SH-SY5Y (cell line): ENCODE measurements at regions not wholly inside any gene's neighbourhood (a gene's known extent, or its start where the extent isn't known, plus 50 kb on each side); places are given as distances from the start of the nearest gene placed in this dataset.

Experiments
- GATA2 ChIP-seq: IDR thresholded peaks from 2 replicates; pipeline ENCODE4 v1.6.1; 2011; ENCODE audit warnings: mild to moderate bottlenecking, low read depth, low read length
- GATA3 ChIP-seq: IDR thresholded peaks from 2 replicates; pipeline ENCODE4 v1.6.1; 2011; ENCODE audit warnings: low read depth, mild to moderate bottlenecking, low read length, moderate library complexity

- TF ChIP-seq GATA3 (no peak), GATA2 (no peak)
Observed at GRCh38 chr9:73889023-73889422, 608.1 kb upstream of the RORB start.

DNA sequence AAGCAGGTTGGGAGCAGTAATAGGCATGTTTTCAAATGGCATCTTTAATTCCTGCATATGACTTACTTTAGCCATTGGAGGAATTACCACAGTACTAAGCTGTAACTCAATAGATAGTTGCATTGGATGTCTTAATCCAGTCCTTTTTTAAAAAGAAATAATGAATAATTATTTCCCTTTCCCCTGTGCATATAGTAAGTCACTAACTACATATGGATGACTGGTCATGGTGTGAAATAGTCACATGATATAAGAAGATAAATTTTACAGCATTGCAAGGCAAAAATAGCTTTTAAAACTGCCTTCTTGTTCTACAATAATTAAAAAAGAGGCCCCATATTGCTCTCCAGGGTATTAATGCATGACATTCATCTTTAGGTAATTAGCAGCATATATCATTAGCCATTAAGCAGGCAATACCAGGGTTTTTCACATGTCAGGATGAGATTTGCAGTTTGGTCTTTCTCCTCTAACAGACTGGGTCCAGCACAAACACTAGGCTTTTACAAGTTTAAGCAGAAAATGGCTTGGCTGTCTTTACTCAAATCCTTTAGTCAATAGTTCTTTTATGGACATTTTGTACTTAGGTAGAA is 606.4 kb upstream of the RORB start:
- no peak for TF ChIP-seq GATA2
- TF ChIP-seq GATA3: no peak

- TF ChIP-seq GATA2: no peak
- TF ChIP-seq GATA3: no peak
Observed at GRCh38 chr9:73892335-73892734, 604.8 kb upstream of the RORB start.

- TF ChIP-seq GATA3: no peak
- TF ChIP-seq GATA2: no peak
Observed at GRCh38 chr9:73893230-73893629, 603.9 kb upstream of the RORB start.

DNA sequence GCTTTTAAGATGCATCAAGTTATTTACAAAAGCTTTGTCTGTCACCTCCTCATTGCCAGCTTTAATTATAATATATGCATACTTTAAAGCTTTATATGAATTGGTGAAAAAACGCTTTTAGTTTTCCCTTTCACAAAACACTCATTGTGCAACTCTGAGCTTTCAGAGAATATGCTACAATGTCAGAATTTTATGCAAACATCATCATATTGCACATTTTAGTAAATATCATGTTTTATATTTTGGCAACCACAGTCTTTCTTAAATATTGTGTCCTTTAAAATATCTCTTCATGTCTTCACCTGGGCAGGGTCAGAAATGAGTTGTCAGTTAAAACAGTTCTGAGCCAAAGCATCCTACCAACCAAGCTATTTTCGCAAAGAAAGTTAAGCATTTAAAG is 601.1 kb upstream of the RORB start:
- no peak for TF ChIP-seq GATA2
- no peak for TF ChIP-seq GATA3

DNA sequence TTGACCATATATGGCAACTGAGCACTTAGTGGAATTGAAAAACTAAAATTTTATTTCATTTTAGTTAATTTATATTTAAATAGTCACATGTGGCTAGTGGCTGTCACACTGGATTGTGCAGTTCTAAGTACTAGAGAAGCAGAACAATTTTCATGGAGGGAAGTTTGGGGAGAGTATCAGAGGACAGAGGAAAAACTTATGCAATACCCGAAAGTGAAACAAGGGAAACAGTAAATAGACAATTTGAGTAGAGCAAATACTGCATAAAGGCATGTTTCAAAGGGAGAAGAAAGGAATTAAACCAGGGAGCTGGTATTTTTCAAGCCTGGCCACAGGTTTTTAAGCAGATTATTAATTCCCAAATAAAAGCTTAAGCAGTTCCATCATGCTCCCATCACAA is 590.5 kb upstream of the RORB start:
- no peak for TF ChIP-seq GATA3
- no peak for TF ChIP-seq GATA2

- TF ChIP-seq GATA3 (no peak), GATA2 (no peak)
Observed at GRCh38 chr9:73911804-73912203, 585.3 kb upstream of the RORB start.

DNA sequence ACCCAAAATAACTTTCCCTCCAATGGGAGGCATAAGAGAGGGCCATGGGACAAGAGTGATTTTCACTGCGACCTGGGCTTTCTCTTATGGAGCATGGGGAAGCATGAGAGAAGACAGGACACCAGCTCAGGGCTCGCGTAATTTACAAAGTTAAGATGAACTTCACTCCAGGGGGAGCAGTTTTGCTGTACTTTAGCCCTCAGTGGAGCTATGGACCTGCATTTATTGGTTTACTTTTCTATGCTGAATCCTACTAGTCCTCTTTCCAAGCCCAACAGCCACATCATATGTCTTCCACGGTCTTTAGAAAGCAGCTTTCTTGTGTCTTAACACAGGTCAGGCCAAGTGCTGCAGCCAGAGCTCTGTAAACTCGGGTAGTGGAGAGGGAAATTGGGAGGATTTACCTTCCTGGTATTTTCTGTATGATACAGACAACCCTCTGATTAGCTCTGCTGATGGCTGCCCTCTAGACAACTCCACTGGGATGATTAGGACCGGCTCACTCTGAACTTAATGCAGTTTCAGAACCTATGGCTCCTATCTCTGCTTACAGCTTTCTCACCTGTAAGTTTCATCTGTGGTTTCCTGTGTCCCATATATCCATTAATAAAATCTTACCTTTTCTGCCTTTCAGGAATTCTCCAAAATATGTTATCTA is 581.0 kb upstream of the RORB start:
- TF ChIP-seq GATA3 (no peak), GATA2 (no peak)

DNA sequence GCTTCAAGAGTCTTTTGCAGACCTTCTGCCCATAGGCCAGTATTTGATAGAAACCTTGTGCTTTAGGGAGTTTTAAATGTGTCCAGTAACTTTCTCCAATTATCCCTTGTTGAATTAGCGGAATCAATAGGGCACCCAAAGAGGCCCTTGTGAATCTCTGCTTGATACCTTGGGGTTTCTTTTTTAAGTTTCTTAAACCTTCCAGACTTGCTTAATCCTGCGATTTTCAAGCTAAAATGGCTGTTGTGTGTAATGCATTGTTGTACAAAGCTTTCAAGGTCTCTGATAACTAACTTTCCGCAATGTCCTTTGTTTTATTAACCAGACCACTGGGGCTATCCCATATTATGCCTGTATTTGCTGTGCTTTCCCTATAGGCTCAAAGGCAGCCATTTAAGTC is 577.4 kb upstream of the RORB start:
- no peak for TF ChIP-seq GATA2
- no peak for TF ChIP-seq GATA3

- TF ChIP-seq GATA3: no peak
- no peak for TF ChIP-seq GATA2
Observed at GRCh38 chr9:73923796-73924195, 573.3 kb upstream of the RORB start.

DNA sequence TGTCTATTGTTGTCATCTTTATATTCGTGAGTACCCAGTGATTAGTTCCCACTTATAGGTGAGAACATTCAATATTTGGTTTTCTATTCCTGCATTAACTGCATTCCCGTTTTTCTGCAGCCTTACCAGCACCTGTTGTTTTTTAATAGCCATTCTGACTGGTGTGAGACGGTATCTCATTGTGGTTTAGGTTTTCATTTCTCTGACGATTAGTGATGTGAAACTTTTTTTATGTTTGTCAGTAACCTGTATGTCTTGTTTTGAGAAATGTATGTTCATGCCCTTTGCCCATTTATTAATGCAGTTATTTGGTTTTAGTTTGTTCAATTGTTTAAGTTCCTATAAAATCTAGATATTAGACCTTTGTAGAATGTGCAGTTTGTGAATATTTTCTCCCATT is 546.0 kb upstream of the RORB start:
- TF ChIP-seq GATA3 (no peak), GATA2 (no peak)

- TF ChIP-seq GATA3 (no peak), GATA2 (no peak)
Observed at GRCh38 chr9:73962792-73963191, 534.3 kb upstream of the RORB start.

DNA sequence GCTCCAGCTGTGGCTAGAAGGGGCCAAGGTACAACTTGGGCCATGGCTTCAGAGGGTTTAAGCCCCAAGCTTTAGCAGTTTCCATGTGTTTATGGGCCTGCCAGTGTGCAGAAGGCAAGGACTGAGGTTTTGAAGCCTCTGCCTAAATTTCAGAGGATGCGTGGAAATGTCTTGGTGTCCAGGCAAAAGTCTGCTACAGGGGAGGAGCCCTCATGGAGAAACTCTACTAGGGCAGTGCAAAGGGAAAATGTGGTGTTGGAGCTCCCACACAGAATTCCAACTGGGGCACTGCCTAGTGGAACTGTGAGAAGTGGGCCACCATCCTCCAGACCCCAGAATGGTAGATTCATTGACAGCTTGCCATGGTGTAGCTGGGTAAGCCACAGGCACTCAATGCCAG is 527.2 kb upstream of the RORB start:
- TF ChIP-seq GATA3 (no peak), GATA2 (no peak)

- TF ChIP-seq GATA2 (peak; percentile 50; the same call in 1 of the 2 replicates), GATA3 (peak; percentile 50; the same call in 1 of the 2 replicates)
Observed at GRCh38 chr9:73979894-73980264, 517.3 kb upstream of the RORB start.

DNA sequence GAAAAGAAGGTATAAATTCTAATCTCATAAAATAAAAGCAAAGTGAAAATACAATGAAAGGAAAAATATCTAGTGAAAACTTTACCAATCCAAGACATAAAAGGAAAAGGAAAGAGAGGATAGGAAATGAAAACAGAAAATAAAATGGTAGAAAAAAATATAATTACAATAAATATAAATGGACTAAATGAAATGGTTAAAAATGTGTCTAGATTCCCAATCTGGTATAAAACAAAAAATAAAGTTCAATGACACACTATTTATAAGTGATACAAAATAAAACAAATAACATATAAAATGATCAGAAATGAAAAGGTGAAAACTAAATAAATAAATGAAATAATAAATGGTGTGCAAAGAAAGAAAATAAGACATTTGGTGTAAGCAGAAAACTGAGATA is 516.4 kb upstream of the RORB start:
- no peak for TF ChIP-seq GATA2
- TF ChIP-seq GATA3: no peak

GRCh38 chr9:73981405-73981804 is 515.7 kb upstream of the RORB start:
- TF ChIP-seq GATA2: no peak
- TF ChIP-seq GATA3: no peak

DNA sequence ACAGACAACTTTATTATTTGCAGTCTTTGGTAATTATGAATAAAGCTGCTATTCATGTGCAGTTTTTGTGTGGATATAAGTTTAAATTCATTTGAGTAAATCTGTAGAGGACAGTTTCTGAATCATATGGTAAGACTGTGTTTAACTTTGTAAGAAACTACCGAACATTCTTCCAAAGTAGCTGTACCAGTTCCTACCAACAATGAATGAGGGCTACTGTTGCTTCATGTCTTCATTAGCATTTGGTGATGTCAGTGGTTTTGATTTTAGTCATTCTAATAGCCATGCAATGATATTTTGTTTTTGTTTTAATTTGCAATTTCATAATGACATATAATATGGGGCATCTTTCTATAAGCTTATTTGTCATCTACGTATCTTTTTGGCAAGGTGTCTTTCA is 501.3 kb upstream of the RORB start:
- TF ChIP-seq GATA2: no peak
- no peak for TF ChIP-seq GATA3
